ENCODE measurements at regions not wholly inside any gene's neighbourhood (a gene's known extent, or its start where the extent isn't known, plus 50 kb on each side); places are given as distances from the start of the nearest gene placed in this dataset.

- no peaks in the 10 kb centered on the region for H3K79me2 ChIP-seq (ENCODE audit: control insufficient read depth, insufficient read depth, low read length)
- TF ChIP-seq CTCF (optimal IDR thresholded peaks at IDR 0.05 in 1 of 3, IDR thresholded peaks at IDR 0.05 in 1 of 3, conservative IDR thresholded peaks at IDR 0.05 in 1 of 3; ENCODE audit: extremely low read depth in 1 of 3, insufficient read depth in 2 of 3, low read length in 3 of 3) (no peak), EZH2 (IDR thresholded peaks at IDR 0.05; ENCODE audit: low read length) (no peak)
- no peaks in the 10 kb centered on the region for H3K27me3 ChIP-seq (ENCODE audit: control insufficient read depth, extremely low read depth, insufficient read depth, low read length)
- DNase-seq (ENCODE audit: low read depth, low spot score) (no peak), FAIRE-seq (no peak)
- H3K9me3 ChIP-seq (ENCODE audit: control insufficient read depth, low read depth, low read length): no peaks in the 10 kb centered on the region
- no peak overlapping the region for H3K27ac ChIP-seq (ENCODE audit: control insufficient read depth, insufficient read depth, low read length)
- H2AFZ ChIP-seq (ENCODE audit: control insufficient read depth, low read length): no peak overlapping the region
- H3K4me2 ChIP-seq (ENCODE audit: control insufficient read depth, extremely low read depth, insufficient read depth, low read depth, low read length): no peak overlapping the region
- H3K4me3 ChIP-seq (ENCODE audit: control insufficient read depth in 2 of 3, extremely low read depth in 1 of 3, insufficient read depth in 2 of 3, low read depth in 1 of 3, low read length in 3 of 3): no peak overlapping the region
- no peaks in the 10 kb centered on the region for H4K20me1 ChIP-seq (ENCODE audit: control insufficient read depth, extremely low read depth, insufficient read depth, low read length)
- no peaks in the 10 kb centered on the region for H3K9me1 ChIP-seq (ENCODE audit: control insufficient read depth, extremely low read depth, insufficient read depth, low read length)
- H3K9ac ChIP-seq (ENCODE audit: control insufficient read depth, extremely low read depth, insufficient read depth, low read length): no peak overlapping the region
- peaks cover 3% of the 10 kb centered on the region for H3K4me1 ChIP-seq (ENCODE audit: control insufficient read depth, extremely low read depth, insufficient read depth, low read length)
- H3K36me3 ChIP-seq (ENCODE audit: control insufficient read depth in 2 of 2, extremely low read depth in 1 of 2, insufficient read depth in 2 of 2, low read length in 2 of 2): no peaks in the 10 kb centered on the region
- dilution Hi-C loops (cut with MboI; ENCODE audit: extremely low pct_ligation_motif_present, low sequenced_read_pairs): no loop called here
Measured at GRCh38 chr4:97507587-97508245, 635.6 kb downstream of the STPG2 start.

Small RNAs in the stretch of these regions (small RNA-seq; reads per million reads assigned to genes)
- gene COX7A2P2 (ENCODE audit: insufficient read length in 3 of 3, low read depth in 3 of 3, low replicate concordance in 1 of 3) (0 to 0.67 (median 0) reads per million in 3 experiments), gene RNU6-34P (ENCODE audit: insufficient read length in 3 of 3, low read depth in 3 of 3, low replicate concordance in 1 of 3) (0 to 2.0 (median 1.8) reads per million in 3 experiments)

Measured in keratinocyte (primary cell).